K562 (cell line): ENCODE measurements at regions not wholly inside any gene's neighbourhood (a gene's known extent, or its start where the extent isn't known, plus 50 kb on each side); places are given as distances from the start of the nearest gene placed in this dataset.

Source experiments
- ATAC-seq: fragments of 200-7000 bp; cut with Tn5 transposase; 3 replicates; pipeline ENCODE4 v1.9.1; 2020; ENCODE audit warnings: moderate library complexity
- BruUV-seq: library from RNA; stranded (reverse); fragments of 400-500 nt; replicated peaks from 2 replicates; lab custom pipeline; 2021; lab: Mats Ljungman, UMichigan
- CTCF ChIA-PET: fragments of 300-600 bp; formaldehyde crosslinking; extraction: SDS; loops from one replicate; lab custom pipeline; 2021; ENCODE audit warnings: low intra/inter-chr PET ratio; lab: Yijun Ruan, JAX
- POLR2A ChIA-PET: fragments of 300-600, 350-650 bp; sonication (Branson Sonifier 250); formaldehyde crosslinking; extraction: SDS; loops from one replicate; lab custom pipeline; 2021; ENCODE audit warnings: antibody characterized with exemption, inconsistent platforms; lab: Yijun Ruan, JAX
- DNase-seq, 4 experiments: peaks; one replicate each; pipeline versions ENCODE4 v3.0.0 to v3.0.0-alpha.2; 2011 to 2018; ENCODE audit warnings: low spot score in 3 of 4, mixed read lengths in 3 of 4; ENCODE audit errors: extremely low read depth in 1 of 4
- FAIRE-seq: peaks from 2 replicates; lab custom pipeline; 2011; peaks lifted over from hg19 to GRCh38; lab: Jason Lieb, UNC
- H2AFZ ChIP-seq: 2 replicates; pipeline ENCODE4 v1.6.0; 2011; ENCODE audit warnings: low read depth, low read length, control low read depth, inconsistent platforms
- H3K27ac ChIP-seq: fragments of 200-600 bp; 3 replicates; pipeline ENCODE4 v1.8.0; 2011; ENCODE audit warnings: low read depth, mild to moderate bottlenecking, control low read depth, inconsistent platforms, low read length, moderate library complexity, mixed read lengths; ENCODE audit errors: extremely low read depth
- H3K27me3 ChIP-seq, 2 experiments: fragments of 300-600 bp in 1 of 2; 2 replicates in 1 of 2; 3 replicates in 1 of 2; pipeline versions ENCODE4 v1.6.0 to v1.8.0; 2011; ENCODE audit warnings: inconsistent platforms in 2 of 2, low read length in 2 of 2, mild to moderate bottlenecking in 1 of 2, mixed read lengths in 1 of 2, moderate library complexity in 1 of 2; ENCODE audit not compliant: control insufficient read depth in 2 of 2, insufficient read depth in 2 of 2
- H3K36me3 ChIP-seq: fragments of 300-600 bp; 3 replicates; pipeline ENCODE4 v1.8.0; 2011; ENCODE audit warnings: mild to moderate bottlenecking, low read length, inconsistent platforms; ENCODE audit not compliant: control insufficient read depth, insufficient read depth
- H3K4me1 ChIP-seq, 2 experiments: fragments of 200-600 bp in 1 of 2; replicated peaks in 1 of 2; 2 replicates in 1 of 2; 3 replicates in 1 of 2; pipeline versions ENCODE4 v1.5.1 to v1.8.0; 2011; ENCODE audit warnings: inconsistent platforms in 2 of 2, low read length in 2 of 2, mild to moderate bottlenecking in 1 of 2, mixed read lengths in 1 of 2, moderate library complexity in 1 of 2; ENCODE audit not compliant: control insufficient read depth in 2 of 2, insufficient read depth in 2 of 2
- H3K4me2 ChIP-seq: 2 replicates; pipeline ENCODE4 v1.6.1; 2011; ENCODE audit warnings: low read length, control low read depth, inconsistent platforms, mixed read lengths; ENCODE audit not compliant: insufficient read depth
- H3K4me3 ChIP-seq: fragments of 200-600 bp; sonication (generic), shearing (Covaris generic); 2 replicates; pipeline ENCODE4 v1.5.1; 2016; ENCODE audit warnings: control low read depth, inconsistent platforms
- H3K79me2 ChIP-seq: fragments of 200-600 bp; 3 replicates; pipeline ENCODE4 v1.8.0; 2011; ENCODE audit warnings: low read length, inconsistent platforms; ENCODE audit not compliant: control insufficient read depth, insufficient read depth
- H3K9ac ChIP-seq, 2 experiments: 2 replicates each; pipeline versions ENCODE4 v1.6.0 to v1.6.1; 2011; ENCODE audit warnings: low read depth in 2 of 2, low read length in 2 of 2, control low read depth in 1 of 2, inconsistent platforms in 1 of 2, mild to moderate bottlenecking in 1 of 2, mixed read lengths in 1 of 2; ENCODE audit not compliant: insufficient read depth in 1 of 2
- H3K9me1 ChIP-seq: one replicate; pipeline ENCODE4 v1.6.0; 2011; ENCODE audit warnings: inconsistent platforms, mild to moderate bottlenecking, low read length, moderate library complexity; ENCODE audit not compliant: control insufficient read depth, insufficient read depth
- H3K9me3 ChIP-seq: replicated peaks from 2 replicates; pipeline ENCODE4 v1.5.1; 2011; ENCODE audit warnings: low read depth, low read length, inconsistent platforms; ENCODE audit not compliant: control insufficient read depth, insufficient read depth
- H4K20me1 ChIP-seq: replicated peaks from 2 replicates; pipeline ENCODE4 v1.6.1; 2011; ENCODE audit warnings: low read length, inconsistent platforms, mixed read lengths; ENCODE audit not compliant: control insufficient read depth, insufficient read depth
- ATF6 ChIP-seq: sonication (generic); formaldehyde crosslinking; IDR thresholded peaks from 2 replicates; pipeline ENCODE4 v1.4.0; 2020; ENCODE audit warnings: mild to moderate bottlenecking, missing genetic modification reagents
- BCOR ChIP-seq: fragments of 450-650 bp; IDR thresholded peaks from 2 replicates; pipeline ENCODE4 v1.6.1; 2016
- FIP1L1 ChIP-seq: fragments of 200-400 bp; formaldehyde crosslinking; IDR thresholded peaks from 2 replicates; pipeline ENCODE4 v1.6.1; 2018; ENCODE audit warnings: mild to moderate bottlenecking, low read depth, low read length; ENCODE audit not compliant: poor library complexity, severe bottlenecking
- HNRNPK ChIP-seq: fragments of 200-400 bp; formaldehyde crosslinking; IDR thresholded peaks from one replicate; pipeline ENCODE4 v1.6.1; 2018; ENCODE audit warnings: mild to moderate bottlenecking, low read depth, low read length; ENCODE audit not compliant: poor library complexity, severe bottlenecking
- ILF3 ChIP-seq: fragments of 450-650 bp; IDR thresholded peaks from 2 replicates; pipeline ENCODE4 v1.6.1; 2018; ENCODE audit warnings: antibody characterized with exemption, mild to moderate bottlenecking, moderate library complexity, borderline replicate concordance
- LCOR ChIP-seq: sonication (generic); formaldehyde crosslinking; IDR thresholded peaks from 2 replicates; pipeline ENCODE4 v1.8.0; 2022; ENCODE audit warnings: mild to moderate bottlenecking, missing genetic modification reagents
- MITF ChIP-seq: IDR thresholded peaks from 2 replicates; pipeline ENCODE4 v1.6.1; 2014; ENCODE audit warnings: antibody characterized with exemption
- NR1H2 ChIP-seq: sonication (generic); formaldehyde crosslinking; IDR thresholded peaks from 2 replicates; pipeline ENCODE4 v1.4.0; 2020; ENCODE audit warnings: mild to moderate bottlenecking, missing genetic modification reagents
- POU5F1 ChIP-seq: fragments of 150-350 bp; IDR thresholded peaks from 2 replicates; pipeline ENCODE4 v1.6.1; 2014; ENCODE audit warnings: borderline replicate concordance, low read length, low read depth, mild to moderate bottlenecking; ENCODE audit not compliant: partially characterized antibody
- RB1 ChIP-seq: fragments of 450-650 bp; IDR thresholded peaks from 2 replicates; pipeline ENCODE4 v1.6.1; 2017; ENCODE audit warnings: low read depth, mild to moderate bottlenecking
- SRSF3 ChIP-seq: fragments of 200-400 bp; formaldehyde crosslinking; IDR thresholded peaks from 2 replicates; pipeline ENCODE4 v1.6.1; 2016; ENCODE audit warnings: mild to moderate bottlenecking, low read length, moderate library complexity; ENCODE audit not compliant: insufficient read depth
- YBX1 ChIP-seq: fragments of 450-650 bp; IDR thresholded peaks from 2 replicates; pipeline ENCODE4 v1.7.1; 2016; ENCODE audit warnings: mild to moderate bottlenecking
- ZNF23 ChIP-seq: fragments of 250-450 bp; sonication (Bioruptor Pico); IDR thresholded peaks from 2 replicates; pipeline ENCODE4 v1.4.0; 2020; ENCODE audit warnings: mild to moderate bottlenecking
- ZNF311 ChIP-seq: fragments of 250-450 bp; sonication (Bioruptor Pico); IDR thresholded peaks from 2 replicates; pipeline ENCODE4 v1.4.0; 2020; ENCODE audit warnings: mild to moderate bottlenecking, moderate library complexity
- WGBS: fragments of 100-300 bp; shearing (Covaris generic); methylation state at CpG from one replicate; pipeline ENCODE4 v1.1.6; 2016; ENCODE audit warnings: low coverage, mixed read lengths; ENCODE audit not compliant: insufficient coverage; ENCODE audit errors: missing lambda C conversion rate; 5-methylcytosine and 5-hydroxymethylcytosine counted together
- in situ Hi-C: fragments of 300-500 bp; cut with MboI; formaldehyde crosslinking; loops from 4 replicates; pipeline ENCODE4 v1.15.0; 2018; ENCODE audit warnings: inconsistent platforms, mixed read lengths
- intact Hi-C: fragments of 100-400 bp; cut with micrococcal nuclease; formaldehyde crosslinking; loops from 2 replicates; pipeline ENCODE4 v1.14.2; 2022
- TF ChIP-seq, protein P1 (sequence below): fragments of 450-650 bp; formaldehyde crosslinking; IDR thresholded peaks from 2 replicates; pipeline ENCODE4 v1.4.0; 2020; ENCODE audit warnings: mild to moderate bottlenecking, moderate library complexity
- TF ChIP-seq, protein P2 (sequence below): fragments of 250-450 bp; sonication (Bioruptor Pico); IDR thresholded peaks from 2 replicates; pipeline ENCODE4 v1.5.0; 2022; ENCODE audit warnings: mild to moderate bottlenecking

- intact Hi-C loops (no loop called here), in situ Hi-C loops (no loop called here)
- under 1% methylated on average over 23 of the region's 23 CpGs for WGBS
- Histone ChIP-seq H3K36me3 (no peaks in the 10 kb centered on the region), H3K79me2 (no peaks in the 10 kb centered on the region), H2AFZ (no peak overlapping the region), H3K27ac (no peak overlapping the region), H3K9me3 (no peaks in the 10 kb centered on the region), H3K27me3 (peaks cover 0 to 28% of the 10 kb centered on the region in 2 experiments; a peak in 1 of 5 replicates), H3K9me1 (no peaks in the 10 kb centered on the region), H4K20me1 (no peaks in the 10 kb centered on the region), H3K4me3 (no peak overlapping the region), H3K4me1 (no peaks in the 10 kb centered on the region), H3K9ac (no peak overlapping the region), H3K4me2 (no peak overlapping the region)
- no peak for FAIRE-seq
- CTCF ChIA-PET = no interaction called here
- DNase-seq = no peak
- ATAC-seq = no peak
- TF ChIP-seq FIP1L1 = no peak
- no peak for TF ChIP-seq SRSF3
- TF ChIP-seq ILF3 = no peak
- no peak for TF ChIP-seq HNRNPK
- no peak for TF ChIP-seq LCOR (CRISPR knock-in tag)
- no peak for TF ChIP-seq BCOR
- TF ChIP-seq NR1H2 (CRISPR knock-in tag) = no peak
- no peak for TF ChIP-seq MITF
- TF ChIP-seq ZNF311 (CRISPR knock-in tag) = no peak
- no peak for TF ChIP-seq YBX1
- TF ChIP-seq RB1 = no peak
- no peak for TF ChIP-seq ZNF23 (CRISPR knock-in tag)
- TF ChIP-seq, protein P1, sequence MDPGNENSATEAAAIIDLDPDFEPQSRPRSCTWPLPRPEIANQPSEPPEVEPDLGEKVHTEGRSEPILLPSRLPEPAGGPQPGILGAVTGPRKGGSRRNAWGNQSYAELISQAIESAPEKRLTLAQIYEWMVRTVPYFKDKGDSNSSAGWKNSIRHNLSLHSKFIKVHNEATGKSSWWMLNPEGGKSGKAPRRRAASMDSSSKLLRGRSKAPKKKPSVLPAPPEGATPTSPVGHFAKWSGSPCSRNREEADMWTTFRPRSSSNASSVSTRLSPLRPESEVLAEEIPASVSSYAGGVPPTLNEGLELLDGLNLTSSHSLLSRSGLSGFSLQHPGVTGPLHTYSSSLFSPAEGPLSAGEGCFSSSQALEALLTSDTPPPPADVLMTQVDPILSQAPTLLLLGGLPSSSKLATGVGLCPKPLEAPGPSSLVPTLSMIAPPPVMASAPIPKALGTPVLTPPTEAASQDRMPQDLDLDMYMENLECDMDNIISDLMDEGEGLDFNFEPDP (CRISPR knock-in tag) = no peak
- TF ChIP-seq ATF6 (CRISPR knock-in tag) = no peak
- TF ChIP-seq POU5F1 = no peak
- TF ChIP-seq, protein P2, sequence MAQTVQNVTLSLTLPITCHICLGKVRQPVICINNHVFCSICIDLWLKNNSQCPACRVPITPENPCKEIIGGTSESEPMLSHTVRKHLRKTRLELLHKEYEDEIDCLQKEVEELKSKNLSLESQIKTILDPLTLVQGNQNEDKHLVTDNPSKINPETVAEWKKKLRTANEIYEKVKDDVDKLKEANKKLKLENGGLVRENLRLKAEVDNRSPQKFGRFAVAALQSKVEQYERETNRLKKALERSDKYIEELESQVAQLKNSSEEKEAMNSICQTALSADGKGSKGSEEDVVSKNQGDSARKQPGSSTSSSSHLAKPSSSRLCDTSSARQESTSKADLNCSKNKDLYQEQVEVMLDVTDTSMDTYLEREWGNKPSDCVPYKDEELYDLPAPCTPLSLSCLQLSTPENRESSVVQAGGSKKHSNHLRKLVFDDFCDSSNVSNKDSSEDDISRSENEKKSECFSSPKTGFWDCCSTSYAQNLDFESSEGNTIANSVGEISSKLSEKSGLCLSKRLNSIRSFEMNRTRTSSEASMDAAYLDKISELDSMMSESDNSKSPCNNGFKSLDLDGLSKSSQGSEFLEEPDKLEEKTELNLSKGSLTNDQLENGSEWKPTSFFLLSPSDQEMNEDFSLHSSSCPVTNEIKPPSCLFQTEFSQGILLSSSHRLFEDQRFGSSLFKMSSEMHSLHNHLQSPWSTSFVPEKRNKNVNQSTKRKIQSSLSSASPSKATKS (CRISPR knock-in tag) = no peak
- BruUV-seq = no TSS peak
- POLR2A ChIA-PET = no interaction called here
Measured at GRCh38 chr15:31499953-31500765, 173.5 kb downstream of the KLF13 start.
